ENCODE measurements at regions not wholly inside any gene's neighbourhood (a gene's known extent, or its start where the extent isn't known, plus 50 kb on each side); places are given as distances from the start of the nearest gene placed in this dataset.
"Not testable (repeated sequence)": the region's sequence is repeated elsewhere in the genome, so short reads cannot be mapped to it uniquely, and the experiment has no call there.

DNA sequence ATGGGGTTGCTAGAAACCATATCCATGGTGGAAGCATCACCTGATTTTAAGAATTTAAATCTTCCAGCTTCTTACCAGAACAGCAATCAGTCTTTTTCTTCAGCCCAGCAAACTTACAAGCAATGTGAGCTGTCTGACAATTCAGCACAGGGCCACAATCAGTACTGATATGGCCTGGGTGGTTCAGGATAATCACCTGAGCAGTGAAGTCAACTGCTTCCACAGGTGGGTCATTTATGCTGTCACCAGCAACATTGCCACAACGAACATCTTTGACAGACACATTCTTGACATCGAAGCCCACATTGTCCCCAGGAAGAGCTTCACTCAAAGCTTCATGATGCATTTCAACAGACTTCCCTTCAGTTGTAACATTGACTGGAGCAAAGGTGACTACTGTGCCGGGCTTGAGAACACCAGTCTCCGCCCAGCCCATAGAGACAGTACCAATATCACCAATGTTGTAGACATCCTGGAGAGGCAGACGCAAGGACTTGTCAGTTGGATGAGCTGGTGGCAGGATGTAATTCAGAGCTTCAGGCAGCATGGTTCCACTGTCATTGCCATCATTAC is 74.8 kb downstream of the SERINC2 start:
- Histone ChIP-seq H3K36me3 (ENCODE audit: control insufficient read depth in 4 of 4, insufficient read depth in 3 of 4, low read depth in 1 of 4, low read length in 3 of 4) (no peaks in the 10 kb centered on the region), H3K9me3 (ENCODE audit: control insufficient read depth in 4 of 4, low read length in 3 of 4) (no peaks in the 10 kb centered on the region), H3K27me3 (ENCODE audit: control insufficient read depth in 4 of 4, insufficient read depth in 4 of 4, low read length in 3 of 4) (no peaks in the 10 kb centered on the region), H3K27ac (ENCODE audit: low read depth in 1 of 2, low read length in 2 of 2) (peak overlapping the region; percentile 16 to 20), H3K4me1 (ENCODE audit: control insufficient read depth in 4 of 4, insufficient read depth in 4 of 4, low read length in 3 of 4) (no peaks in the 10 kb centered on the region), H3K4me3 (ENCODE audit: low read depth in 1 of 3, low read length in 3 of 3) (no peak overlapping the region), H3K9ac (ENCODE audit: low read depth in 1 of 2, low read length in 2 of 2) (no peak overlapping the region)
- no peak for DNase-seq (ENCODE audit: low spot score)
- no peak for TF ChIP-seq JUND (IDR thresholded peaks at IDR 0.05)
- TF ChIP-seq, protein P1, sequence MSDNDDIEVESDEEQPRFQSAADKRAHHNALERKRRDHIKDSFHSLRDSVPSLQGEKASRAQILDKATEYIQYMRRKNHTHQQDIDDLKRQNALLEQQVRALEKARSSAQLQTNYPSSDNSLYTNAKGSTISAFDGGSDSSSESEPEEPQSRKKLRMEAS (IDR thresholded peaks at IDR 0.05), result no peak
- no peak for TF ChIP-seq SP1 (IDR thresholded peaks at IDR 0.05)
- TF ChIP-seq GABPA (IDR thresholded peaks at IDR 0.05 in 1 of 2, conservative IDR thresholded peaks at IDR 0.05 in 1 of 2), result no peak
- no peak for TF ChIP-seq RAD21 (IDR thresholded peaks at IDR 0.05)
- TF ChIP-seq RXRA (IDR thresholded peaks at IDR 0.05), result no peak
- TF ChIP-seq FOXA1 (IDR thresholded peaks at IDR 0.05), result no peak
- 68% methylated on average over 5 of the region's 5 CpGs for WGBS

DNA sequence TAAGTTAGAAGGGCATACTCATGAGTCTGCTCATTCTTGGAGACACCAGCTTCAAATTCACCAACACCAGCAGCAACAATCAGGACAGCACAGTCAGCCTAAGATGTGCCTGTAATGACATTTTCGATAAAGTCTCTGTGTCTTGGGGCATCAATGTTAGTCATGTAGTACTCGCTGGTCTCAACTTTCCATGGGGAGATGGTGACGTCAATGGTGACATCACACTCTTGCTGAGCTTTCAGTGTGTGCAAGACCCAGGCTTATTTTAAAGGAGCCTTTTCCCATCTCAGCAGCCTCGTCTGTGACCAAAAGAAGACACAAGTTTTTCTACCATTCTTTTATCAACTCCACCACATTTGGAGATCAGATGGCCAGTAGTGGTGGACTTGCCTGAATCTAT is 75.5 kb downstream of the SERINC2 start:
- Histone ChIP-seq H3K9me3 (ENCODE audit: control insufficient read depth in 4 of 4, low read length in 3 of 4) (no peaks in the 10 kb centered on the region), H3K9ac (ENCODE audit: low read depth in 1 of 2, low read length in 2 of 2) (no peak overlapping the region), H3K27me3 (ENCODE audit: control insufficient read depth in 4 of 4, insufficient read depth in 4 of 4, low read length in 3 of 4) (no peaks in the 10 kb centered on the region), H3K4me3 (ENCODE audit: low read depth in 1 of 3, low read length in 3 of 3) (no peak overlapping the region), H3K27ac (ENCODE audit: low read depth in 1 of 2, low read length in 2 of 2) (no peak overlapping the region), H3K4me1 (ENCODE audit: control insufficient read depth in 4 of 4, insufficient read depth in 4 of 4, low read length in 3 of 4) (no peaks in the 10 kb centered on the region), H3K36me3 (ENCODE audit: control insufficient read depth in 4 of 4, insufficient read depth in 3 of 4, low read depth in 1 of 4, low read length in 3 of 4) (no peaks in the 10 kb centered on the region)
- WGBS, result 94% methylated on average over 4 of the region's 4 CpGs
- no peak for DNase-seq (ENCODE audit: low spot score)
- TF ChIP-seq, protein P1 (IDR thresholded peaks at IDR 0.05), result no peak
- TF ChIP-seq, protein P2, sequence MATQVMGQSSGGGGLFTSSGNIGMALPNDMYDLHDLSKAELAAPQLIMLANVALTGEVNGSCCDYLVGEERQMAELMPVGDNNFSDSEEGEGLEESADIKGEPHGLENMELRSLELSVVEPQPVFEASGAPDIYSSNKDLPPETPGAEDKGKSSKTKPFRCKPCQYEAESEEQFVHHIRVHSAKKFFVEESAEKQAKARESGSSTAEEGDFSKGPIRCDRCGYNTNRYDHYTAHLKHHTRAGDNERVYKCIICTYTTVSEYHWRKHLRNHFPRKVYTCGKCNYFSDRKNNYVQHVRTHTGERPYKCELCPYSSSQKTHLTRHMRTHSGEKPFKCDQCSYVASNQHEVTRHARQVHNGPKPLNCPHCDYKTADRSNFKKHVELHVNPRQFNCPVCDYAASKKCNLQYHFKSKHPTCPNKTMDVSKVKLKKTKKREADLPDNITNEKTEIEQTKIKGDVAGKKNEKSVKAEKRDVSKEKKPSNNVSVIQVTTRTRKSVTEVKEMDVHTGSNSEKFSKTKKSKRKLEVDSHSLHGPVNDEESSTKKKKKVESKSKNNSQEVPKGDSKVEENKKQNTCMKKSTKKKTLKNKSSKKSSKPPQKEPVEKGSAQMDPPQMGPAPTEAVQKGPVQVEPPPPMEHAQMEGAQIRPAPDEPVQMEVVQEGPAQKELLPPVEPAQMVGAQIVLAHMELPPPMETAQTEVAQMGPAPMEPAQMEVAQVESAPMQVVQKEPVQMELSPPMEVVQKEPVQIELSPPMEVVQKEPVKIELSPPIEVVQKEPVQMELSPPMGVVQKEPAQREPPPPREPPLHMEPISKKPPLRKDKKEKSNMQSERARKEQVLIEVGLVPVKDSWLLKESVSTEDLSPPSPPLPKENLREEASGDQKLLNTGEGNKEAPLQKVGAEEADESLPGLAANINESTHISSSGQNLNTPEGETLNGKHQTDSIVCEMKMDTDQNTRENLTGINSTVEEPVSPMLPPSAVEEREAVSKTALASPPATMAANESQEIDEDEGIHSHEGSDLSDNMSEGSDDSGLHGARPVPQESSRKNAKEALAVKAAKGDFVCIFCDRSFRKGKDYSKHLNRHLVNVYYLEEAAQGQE (IDR thresholded peaks at IDR 0.05), result no peak
- TF ChIP-seq NR2F2 (IDR thresholded peaks at IDR 0.05), result no peak
- TF ChIP-seq, protein P3, sequence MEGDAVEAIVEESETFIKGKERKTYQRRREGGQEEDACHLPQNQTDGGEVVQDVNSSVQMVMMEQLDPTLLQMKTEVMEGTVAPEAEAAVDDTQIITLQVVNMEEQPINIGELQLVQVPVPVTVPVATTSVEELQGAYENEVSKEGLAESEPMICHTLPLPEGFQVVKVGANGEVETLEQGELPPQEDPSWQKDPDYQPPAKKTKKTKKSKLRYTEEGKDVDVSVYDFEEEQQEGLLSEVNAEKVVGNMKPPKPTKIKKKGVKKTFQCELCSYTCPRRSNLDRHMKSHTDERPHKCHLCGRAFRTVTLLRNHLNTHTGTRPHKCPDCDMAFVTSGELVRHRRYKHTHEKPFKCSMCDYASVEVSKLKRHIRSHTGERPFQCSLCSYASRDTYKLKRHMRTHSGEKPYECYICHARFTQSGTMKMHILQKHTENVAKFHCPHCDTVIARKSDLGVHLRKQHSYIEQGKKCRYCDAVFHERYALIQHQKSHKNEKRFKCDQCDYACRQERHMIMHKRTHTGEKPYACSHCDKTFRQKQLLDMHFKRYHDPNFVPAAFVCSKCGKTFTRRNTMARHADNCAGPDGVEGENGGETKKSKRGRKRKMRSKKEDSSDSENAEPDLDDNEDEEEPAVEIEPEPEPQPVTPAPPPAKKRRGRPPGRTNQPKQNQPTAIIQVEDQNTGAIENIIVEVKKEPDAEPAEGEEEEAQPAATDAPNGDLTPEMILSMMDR (IDR thresholded peaks at IDR 0.05; ENCODE audit: low read depth, low read length, missing input control), result no peak
- TF ChIP-seq FOXA1 (IDR thresholded peaks at IDR 0.05), result no peak
- no peak for TF ChIP-seq EGR1 (IDR thresholded peaks at IDR 0.05; ENCODE audit: low read depth in 2 of 2)
- no peak for TF ChIP-seq YY1 (IDR thresholded peaks at IDR 0.05)
- TF ChIP-seq RXRA (IDR thresholded peaks at IDR 0.05), result no peak
- TF ChIP-seq GABPA (IDR thresholded peaks at IDR 0.05 in 1 of 2, conservative IDR thresholded peaks at IDR 0.05 in 1 of 2), result no peak
- TF ChIP-seq, protein P4, sequence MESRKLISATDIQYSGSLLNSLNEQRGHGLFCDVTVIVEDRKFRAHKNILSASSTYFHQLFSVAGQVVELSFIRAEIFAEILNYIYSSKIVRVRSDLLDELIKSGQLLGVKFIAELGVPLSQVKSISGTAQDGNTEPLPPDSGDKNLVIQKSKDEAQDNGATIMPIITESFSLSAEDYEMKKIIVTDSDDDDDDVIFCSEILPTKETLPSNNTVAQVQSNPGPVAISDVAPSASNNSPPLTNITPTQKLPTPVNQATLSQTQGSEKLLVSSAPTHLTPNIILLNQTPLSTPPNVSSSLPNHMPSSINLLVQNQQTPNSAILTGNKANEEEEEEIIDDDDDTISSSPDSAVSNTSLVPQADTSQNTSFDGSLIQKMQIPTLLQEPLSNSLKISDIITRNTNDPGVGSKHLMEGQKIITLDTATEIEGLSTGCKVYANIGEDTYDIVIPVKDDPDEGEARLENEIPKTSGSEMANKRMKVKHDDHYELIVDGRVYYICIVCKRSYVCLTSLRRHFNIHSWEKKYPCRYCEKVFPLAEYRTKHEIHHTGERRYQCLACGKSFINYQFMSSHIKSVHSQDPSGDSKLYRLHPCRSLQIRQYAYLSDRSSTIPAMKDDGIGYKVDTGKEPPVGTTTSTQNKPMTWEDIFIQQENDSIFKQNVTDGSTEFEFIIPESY (IDR thresholded peaks at IDR 0.05), result no peak
- no peak for TF ChIP-seq RAD21 (IDR thresholded peaks at IDR 0.05)
- TF ChIP-seq, protein P5, sequence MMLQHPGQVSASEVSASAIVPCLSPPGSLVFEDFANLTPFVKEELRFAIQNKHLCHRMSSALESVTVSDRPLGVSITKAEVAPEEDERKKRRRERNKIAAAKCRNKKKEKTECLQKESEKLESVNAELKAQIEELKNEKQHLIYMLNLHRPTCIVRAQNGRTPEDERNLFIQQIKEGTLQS (IDR thresholded peaks at IDR 0.05), result no peak

DNA sequence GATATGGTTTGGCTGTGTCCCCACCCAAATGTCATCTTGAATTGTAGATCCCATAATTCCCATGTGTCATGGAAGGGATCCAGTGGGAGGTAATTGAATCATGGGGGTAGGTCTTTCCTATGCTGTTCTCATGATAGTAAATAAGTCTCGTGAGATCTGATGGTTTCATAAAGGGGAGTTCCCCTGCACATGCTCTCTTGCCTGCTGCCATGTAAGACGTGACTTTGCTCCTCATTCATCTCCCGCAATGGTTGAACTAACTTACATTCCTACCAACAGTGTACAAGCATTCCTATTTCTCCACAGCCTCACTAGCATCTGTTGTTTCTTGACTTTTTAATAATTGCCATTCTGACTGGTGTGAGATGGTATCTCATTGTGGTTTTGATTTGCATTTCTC is 76.6 kb downstream of the SERINC2 start:
- WGBS, result 95% methylated on average over 3 of the region's 3 CpGs
- not testable (repeated sequence) for H3K9me3 ChIP-seq (ENCODE audit: control insufficient read depth in 4 of 4, low read length in 3 of 4); H3K9ac ChIP-seq (ENCODE audit: low read depth in 1 of 2, low read length in 2 of 2); H3K27me3 ChIP-seq (ENCODE audit: control insufficient read depth in 4 of 4, insufficient read depth in 4 of 4, low read length in 3 of 4); DNase-seq (ENCODE audit: low spot score); H3K27ac ChIP-seq (ENCODE audit: low read depth in 1 of 2, low read length in 2 of 2); H3K4me1 ChIP-seq (ENCODE audit: control insufficient read depth in 4 of 4, insufficient read depth in 4 of 4, low read length in 3 of 4); H3K36me3 ChIP-seq (ENCODE audit: control insufficient read depth in 4 of 4, insufficient read depth in 3 of 4, low read depth in 1 of 4, low read length in 3 of 4); H3K4me3 ChIP-seq (ENCODE audit: low read depth in 1 of 3, low read length in 3 of 3)

DNA sequence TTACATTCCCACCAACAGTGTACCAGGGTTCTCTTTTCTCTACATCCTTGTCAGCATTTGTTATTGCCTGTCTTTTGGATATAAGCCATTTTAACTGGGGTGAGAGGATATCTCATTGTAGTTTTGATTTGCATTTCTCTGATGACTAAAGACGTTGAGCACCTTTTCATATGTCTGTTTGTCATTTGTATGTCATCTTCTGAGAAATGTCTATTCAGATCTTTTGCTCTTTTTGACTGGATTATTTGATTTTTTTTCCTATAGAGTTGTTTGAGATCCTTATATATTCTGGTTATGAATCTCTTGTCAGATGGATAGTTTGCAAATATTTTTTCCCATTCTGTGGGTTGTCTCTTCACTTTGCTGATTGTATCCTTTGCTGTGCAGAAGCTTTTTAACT is 77.6 kb downstream of the SERINC2 start:
- 60% methylated on average over 1 of the region's 1 CpG for WGBS
- not testable (repeated sequence) for H3K27me3 ChIP-seq (ENCODE audit: control insufficient read depth in 4 of 4, insufficient read depth in 4 of 4, low read length in 3 of 4); H3K9me3 ChIP-seq (ENCODE audit: control insufficient read depth in 4 of 4, low read length in 3 of 4); H3K9ac ChIP-seq (ENCODE audit: low read depth in 1 of 2, low read length in 2 of 2); H3K4me3 ChIP-seq (ENCODE audit: low read depth in 1 of 3, low read length in 3 of 3); H3K4me1 ChIP-seq (ENCODE audit: control insufficient read depth in 4 of 4, insufficient read depth in 4 of 4, low read length in 3 of 4); H3K36me3 ChIP-seq (ENCODE audit: control insufficient read depth in 4 of 4, insufficient read depth in 3 of 4, low read depth in 1 of 4, low read length in 3 of 4); H3K27ac ChIP-seq (ENCODE audit: low read depth in 1 of 2, low read length in 2 of 2); DNase-seq (ENCODE audit: low spot score)
